Upper lobe of left lung (tissue), 6 donors: ENCODE measurements at regions not wholly inside any gene's neighbourhood (a gene's known extent, or its start where the extent isn't known, plus 50 kb on each side); places are given as distances from the start of the nearest gene placed in this dataset.
"Not testable (repeated sequence)": the region's sequence is repeated elsewhere in the genome, so short reads cannot be mapped to it uniquely, and the experiment has no call there.

Experiments
- ATAC-seq, 2 donors: fragments of 200-7000 bp; cut with Tn5 transposase; one replicate each; pipeline ENCODE4 v1.9.1; 2022; ENCODE audit warnings: mild to moderate bottlenecking in 2 of 2, moderate library complexity in 2 of 2; ENCODE audit not compliant: low FRiP score in 2 of 2
- DNase-seq, 2 donors: peaks; one replicate each; pipeline ENCODE4 v3.0.0-alpha.2; 2019 to 2020
- H3K27ac ChIP-seq, 4 donors: fragments of 200-600 bp; sonication (generic); one replicate each; pipeline ENCODE4 v1.5.1; 2016 to 2019
- H3K27me3 ChIP-seq, 4 donors: fragments of 200-600 bp; sonication (generic); one replicate each; pipeline ENCODE4 v1.5.1; 2017 to 2019
- H3K36me3 ChIP-seq, 4 donors: fragments of 200-600 bp; sonication (generic); one replicate each; pipeline ENCODE4 v1.5.1; 2016 to 2019
- H3K4me1 ChIP-seq, 4 donors: fragments of 200-600 bp; sonication (generic); one replicate each; pipeline ENCODE4 v1.5.1; 2018 to 2019
- H3K4me3 ChIP-seq, 4 donors: fragments of 200-600 bp; sonication (generic); one replicate each; pipeline ENCODE4 v1.5.1; 2017 to 2019; ENCODE audit warnings: mild to moderate bottlenecking in 2 of 4, moderate library complexity in 1 of 4
- H3K9me3 ChIP-seq, 4 donors: fragments of 200-600 bp; sonication (generic); one replicate each; pipeline ENCODE4 v1.5.1; 2018 to 2019
- EP300 ChIP-seq, 4 donors: sonication (generic); formaldehyde crosslinking; IDR thresholded peaks; one replicate each; pipeline ENCODE4 v1.5.1; 2017; ENCODE audit warnings: antibody characterized with exemption in 4 of 4, control low read depth in 2 of 4
- POLR2A ChIP-seq, 4 donors: fragments of 450-650 bp; IDR thresholded peaks; one replicate each; pipeline ENCODE4 v1.5.1; 2016 to 2017; ENCODE audit warnings: antibody characterized with exemption in 4 of 4, mild to moderate bottlenecking in 2 of 4
- POLR2AphosphoS5 ChIP-seq, 2 donors: sonication (generic); formaldehyde crosslinking; IDR thresholded peaks; one replicate each; pipeline ENCODE4 v1.5.1; 2017; ENCODE audit warnings: antibody characterized with exemption in 2 of 2
- WGBS, 2 donors: methylation state at CpG; one replicate each; pipeline ENCODE4 v1.1.5; 2017 to 2018; 5-methylcytosine and 5-hydroxymethylcytosine counted together
- TF ChIP-seq, protein P1 (sequence below), 6 experiments: fragments of 450-650 bp in 4 of 6; fragments of 200-600 bp in 2 of 6; sonication (generic) in 2 of 6; IDR thresholded peaks; one replicate each; pipeline ENCODE4 v1.5.1; 2016 to 2019; ENCODE audit warnings: antibody characterized with exemption in 6 of 6
- donor health status: DM: no; HTN: no; CAD: no; lungs with moderate emphysema.
- donor health status: DM: no; HTN: yes; CAD: no; lungs with severe emphysema.

DNA sequence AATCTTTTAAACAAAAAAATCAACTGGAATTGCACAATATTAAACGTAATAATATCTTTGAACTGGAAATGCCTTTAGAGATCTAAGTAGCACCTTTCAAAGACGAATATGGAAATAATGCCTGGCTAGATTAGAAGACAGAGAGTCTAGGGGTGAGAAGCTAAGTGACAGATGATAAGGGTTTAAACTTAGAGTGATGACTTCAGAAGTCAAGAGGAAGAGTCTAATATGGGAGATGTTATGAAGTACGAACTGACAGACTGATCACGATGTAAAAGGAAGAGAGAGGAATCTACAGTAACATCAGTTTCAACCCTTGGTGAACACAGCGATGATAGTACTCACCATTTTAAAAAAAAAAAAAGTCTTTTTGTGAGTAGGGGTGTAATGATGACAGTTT is 57.9 kb downstream of the HINT1 start:
- Histone ChIP-seq H3K4me1 (no peaks in the 10 kb centered on the region), H3K27ac (no peak overlapping the region), H3K4me3 (no peak overlapping the region), H3K27me3 (no peaks in the 10 kb centered on the region), H3K36me3 (no peaks in the 10 kb centered on the region), H3K9me3 (no peaks in the 10 kb centered on the region)
- no peak for ATAC-seq
- TF ChIP-seq EP300 (IDR thresholded peaks at IDR 0.05), result no peak
- no peak for TF ChIP-seq POLR2A (IDR thresholded peaks at IDR 0.05)
- TF ChIP-seq, protein P1, sequence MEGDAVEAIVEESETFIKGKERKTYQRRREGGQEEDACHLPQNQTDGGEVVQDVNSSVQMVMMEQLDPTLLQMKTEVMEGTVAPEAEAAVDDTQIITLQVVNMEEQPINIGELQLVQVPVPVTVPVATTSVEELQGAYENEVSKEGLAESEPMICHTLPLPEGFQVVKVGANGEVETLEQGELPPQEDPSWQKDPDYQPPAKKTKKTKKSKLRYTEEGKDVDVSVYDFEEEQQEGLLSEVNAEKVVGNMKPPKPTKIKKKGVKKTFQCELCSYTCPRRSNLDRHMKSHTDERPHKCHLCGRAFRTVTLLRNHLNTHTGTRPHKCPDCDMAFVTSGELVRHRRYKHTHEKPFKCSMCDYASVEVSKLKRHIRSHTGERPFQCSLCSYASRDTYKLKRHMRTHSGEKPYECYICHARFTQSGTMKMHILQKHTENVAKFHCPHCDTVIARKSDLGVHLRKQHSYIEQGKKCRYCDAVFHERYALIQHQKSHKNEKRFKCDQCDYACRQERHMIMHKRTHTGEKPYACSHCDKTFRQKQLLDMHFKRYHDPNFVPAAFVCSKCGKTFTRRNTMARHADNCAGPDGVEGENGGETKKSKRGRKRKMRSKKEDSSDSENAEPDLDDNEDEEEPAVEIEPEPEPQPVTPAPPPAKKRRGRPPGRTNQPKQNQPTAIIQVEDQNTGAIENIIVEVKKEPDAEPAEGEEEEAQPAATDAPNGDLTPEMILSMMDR (IDR thresholded peaks at IDR 0.05), result no peak
- TF ChIP-seq POLR2AphosphoS5 (IDR thresholded peaks at IDR 0.05), result no peak
- 70 to 81% methylated on average over 5 of the region's 5 CpGs for whole genome bisulfite sequencing, 2 donors
- DNase-seq, result no peak

DNA sequence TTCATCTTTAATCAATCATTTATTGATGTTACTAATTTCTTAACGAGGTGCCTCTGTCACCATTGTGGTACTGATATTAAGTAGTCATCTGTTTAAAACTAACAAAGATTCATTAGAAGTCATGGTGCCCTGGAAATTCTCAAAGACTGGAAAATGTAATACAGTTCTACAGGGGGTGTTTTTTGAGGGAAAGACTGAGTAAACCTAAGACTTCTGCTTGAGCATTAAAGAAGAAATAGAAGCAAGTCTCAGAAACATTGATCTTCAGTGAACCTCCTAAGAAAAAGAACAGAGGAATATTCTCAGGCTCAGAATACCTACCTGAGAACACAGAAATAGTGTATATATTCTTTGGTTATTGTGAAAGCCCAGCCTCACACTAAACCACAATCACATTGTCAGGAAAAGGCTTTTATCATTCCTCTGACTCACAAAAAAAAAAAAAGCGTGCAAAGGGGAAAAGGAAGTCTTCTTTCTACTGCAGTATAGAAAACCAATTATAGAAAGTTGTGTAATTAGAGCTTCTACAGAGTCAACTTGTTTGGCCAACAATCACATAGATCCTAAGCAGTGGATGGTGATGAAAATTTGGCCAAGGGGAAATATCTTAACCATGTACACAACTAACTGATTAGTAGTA is 60.8 kb downstream of the HINT1 start:
- Histone ChIP-seq H3K36me3 (no peaks in the 10 kb centered on the region), H3K4me1 (no peaks in the 10 kb centered on the region), H3K9me3 (no peaks in the 10 kb centered on the region), H3K4me3 (no peak overlapping the region), H3K27me3 (no peaks in the 10 kb centered on the region), H3K27ac (no peak overlapping the region)
- ATAC-seq, result no peak
- WGBS, 2 donors, result 52 to 67% methylated on average over 2 of the region's 2 CpGs
- TF ChIP-seq EP300 (IDR thresholded peaks at IDR 0.05) (no peak), POLR2AphosphoS5 (IDR thresholded peaks at IDR 0.05) (no peak), POLR2A (IDR thresholded peaks at IDR 0.05) (no peak)
- TF ChIP-seq, protein P1 (IDR thresholded peaks at IDR 0.05), result no peak
- DNase-seq, result no peak

DNA sequence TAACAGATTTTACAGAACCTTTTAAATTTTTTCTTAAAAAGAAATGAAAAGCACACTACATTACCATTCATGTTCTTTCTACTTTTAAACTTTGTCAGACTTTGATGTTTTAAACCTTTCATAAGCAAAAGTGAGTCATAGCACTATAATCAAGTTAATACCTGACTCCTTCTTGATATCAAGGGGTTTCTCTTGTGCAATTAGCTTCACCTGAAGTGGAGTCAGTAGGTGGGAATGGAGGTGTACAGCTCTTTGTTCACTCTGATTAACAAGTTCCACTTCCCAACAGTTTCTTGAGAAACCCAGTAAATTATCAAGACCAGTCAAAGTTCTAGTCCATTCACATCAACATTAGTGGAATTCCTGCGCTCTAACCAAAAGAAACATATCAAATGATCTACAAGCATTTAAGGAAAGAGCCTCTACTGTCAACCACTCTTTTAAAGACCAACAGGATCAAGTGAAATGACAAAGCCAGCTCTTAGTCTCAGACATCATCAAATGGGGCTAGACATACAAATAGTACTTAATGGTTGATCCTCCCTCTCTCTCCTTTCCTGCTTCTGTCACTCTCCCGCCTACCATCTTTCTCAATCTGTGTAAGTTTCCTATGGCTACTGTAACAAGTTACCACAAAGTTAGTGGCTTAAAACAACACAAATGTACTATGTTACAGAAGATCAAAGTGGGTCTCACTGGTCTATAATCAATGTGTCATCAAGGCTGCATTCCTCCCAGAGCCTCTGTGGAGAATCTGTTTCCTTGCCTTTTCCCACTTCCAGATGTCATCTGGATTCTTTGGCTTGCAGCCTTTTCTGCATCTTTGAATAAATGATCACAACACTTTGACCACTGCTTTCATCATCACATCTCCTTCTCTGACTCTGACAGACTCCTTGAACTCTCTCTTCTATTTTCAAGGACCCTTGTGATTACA is 68.0 kb downstream of the HINT1 start:
- no peak overlapping the region for H3K4me3 ChIP-seq
- ATAC-seq (no peak), DNase-seq (no peak)
- 80% methylated on average over 2 of the region's 2 CpGs for WGBS, 2 donors
- TF ChIP-seq POLR2A (IDR thresholded peaks at IDR 0.05), result no peak
- TF ChIP-seq, protein P1 (IDR thresholded peaks at IDR 0.05), result no peak
- no peaks in the 10 kb centered on the region for H3K4me1 ChIP-seq
- H3K36me3 ChIP-seq, result no peaks in the 10 kb centered on the region
- H3K9me3 ChIP-seq, result no peaks in the 10 kb centered on the region
- H3K27me3 ChIP-seq, result no peaks in the 10 kb centered on the region
- H3K27ac ChIP-seq, result no peak overlapping the region

DNA sequence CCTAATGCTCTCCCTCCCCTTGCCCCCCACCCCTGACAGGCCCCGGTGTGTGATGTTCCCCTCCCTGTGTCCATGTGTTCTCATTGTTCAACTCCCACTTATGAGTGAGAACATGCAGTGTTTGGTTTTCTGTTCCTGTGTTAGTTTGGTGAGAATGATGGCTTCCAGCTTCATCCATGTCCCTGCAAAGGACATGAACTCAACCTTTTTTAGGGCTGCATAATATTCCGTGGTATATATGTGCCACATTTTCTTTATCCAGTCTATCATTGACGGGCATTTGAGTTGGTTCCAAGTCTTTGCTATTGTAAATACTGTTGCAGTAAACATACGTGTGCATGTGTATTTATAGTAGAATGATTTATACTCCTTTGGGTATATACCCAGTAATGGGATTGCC is 69.5 kb downstream of the HINT1 start:
- H3K27ac ChIP-seq, H3K27me3 ChIP-seq, ATAC-seq, H3K9me3 ChIP-seq, H3K4me1 ChIP-seq, DNase-seq, H3K4me3 ChIP-seq, H3K36me3 ChIP-seq: not testable (repeated sequence)
- WGBS, 2 donors, result 89 to 92% methylated on average over 4 of the region's 4 CpGs

DNA sequence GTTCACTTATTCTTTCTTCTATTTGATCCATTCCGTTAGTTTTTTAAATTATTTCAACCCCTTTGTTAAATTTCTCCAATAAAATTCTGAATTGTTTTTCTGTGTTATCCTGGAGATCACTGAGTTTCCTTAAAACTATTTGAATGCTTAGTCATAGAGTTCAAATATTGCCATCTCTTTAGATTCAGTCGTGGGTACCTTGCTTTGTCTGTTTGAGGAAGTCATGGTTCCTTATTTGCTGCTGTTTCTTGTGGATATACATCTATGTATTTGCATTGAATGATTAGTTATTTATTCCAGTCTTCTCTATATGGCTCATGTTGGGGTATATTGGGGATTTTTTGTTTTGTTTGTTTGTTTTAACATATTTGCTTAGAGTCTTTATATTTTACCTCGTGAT is 80.6 kb downstream of the HINT1 start:
- Histone ChIP-seq H3K27me3 (no peaks in the 10 kb centered on the region), H3K4me1 (no peaks in the 10 kb centered on the region), H3K27ac (no peak overlapping the region), H3K36me3 (no peaks in the 10 kb centered on the region), H3K4me3 (no peak overlapping the region), H3K9me3 (no peaks in the 10 kb centered on the region)
- DNase-seq (no peak), ATAC-seq (no peak)
- TF ChIP-seq, protein P1 (IDR thresholded peaks at IDR 0.05), result no peak
- TF ChIP-seq POLR2A (IDR thresholded peaks at IDR 0.05) (no peak), EP300 (IDR thresholded peaks at IDR 0.05) (no peak), POLR2AphosphoS5 (IDR thresholded peaks at IDR 0.05) (no peak)
- 71 to 75% methylated on average over 3 of the region's 3 CpGs for WGBS, 2 donors
